ENCODE measurements at regions not wholly inside any gene's neighbourhood (a gene's known extent, or its start where the extent isn't known, plus 50 kb on each side); places are given as distances from the start of the nearest gene placed in this dataset.

- TF ChIP-seq MAX (IDR thresholded peaks at IDR 0.05; ENCODE audit: low read depth, low read length), result 0 out of 2 replicates have a peak, but pooled peaks have one; percentile 3
- no peak for TF ChIP-seq CTCF (IDR thresholded peaks at IDR 0.05; ENCODE audit: low read depth, low read length)
- no peak for TF ChIP-seq POLR2A (IDR thresholded peaks at IDR 0.05; ENCODE audit: extremely low read depth, insufficient read length)
- no peak; the same call in 1 of the 2 replicates for TF ChIP-seq MYC (IDR thresholded peaks at IDR 0.05; ENCODE audit: low read depth, low read length)
Measured at GRCh38 chr15:79160211-79160610, 69.6 kb upstream of the RASGRF1 start.

Measured in NB4 (cell line).